Smooth muscle cell (in vitro differentiated cells): ENCODE measurements at regions not wholly inside any gene's neighbourhood (a gene's known extent, or its start where the extent isn't known, plus 50 kb on each side); places are given as distances from the start of the nearest gene placed in this dataset.

ENCODE experiments used
- DNase-seq: peaks from one replicate; lab custom pipeline; 2025; ENCODE audit not compliant: unreplicated experiment; lab: John Stamatoyannopoulos, UW
- H2AFZ ChIP-seq: fragments of 200-600 bp; sonication (generic); 2 replicates; pipeline ENCODE4 v1.6.0; 2016; ENCODE audit warnings: antibody characterized with exemption, low read depth, mild to moderate bottlenecking
- H3F3A ChIP-seq: fragments of 200-600 bp; sonication (generic); 2 replicates; pipeline ENCODE4 v1.6.0; 2017; ENCODE audit warnings: antibody characterized with exemption, low read depth
- H3K27ac ChIP-seq: fragments of 200-600 bp; sonication (generic); 2 replicates; pipeline ENCODE4 v1.5.1; 2016; ENCODE audit warnings: low read depth, mild to moderate bottlenecking
- H3K27me3 ChIP-seq: fragments of 200-600 bp; sonication (generic); 2 replicates; pipeline ENCODE4 v1.6.1; 2016; ENCODE audit warnings: low read depth, mild to moderate bottlenecking
- H3K36me3 ChIP-seq: fragments of 200-600 bp; sonication (generic); 2 replicates; pipeline ENCODE4 v1.5.1; 2016; ENCODE audit warnings: low read depth
- H3K4me1 ChIP-seq: fragments of 200-600 bp; sonication (generic); 2 replicates; pipeline ENCODE4 v1.5.1; 2016; ENCODE audit warnings: low read depth
- H3K4me2 ChIP-seq: fragments of 200-600 bp; sonication (generic); 2 replicates; pipeline ENCODE4 v1.6.0; 2016; ENCODE audit warnings: mild to moderate bottlenecking
- H3K4me3 ChIP-seq: fragments of 200-600 bp; sonication (generic); 2 replicates; pipeline ENCODE4 v1.5.1; 2016; ENCODE audit warnings: mild to moderate bottlenecking
- H3K79me2 ChIP-seq: fragments of 200-600 bp; sonication (generic); 2 replicates; pipeline ENCODE4 v1.6.0; 2016; ENCODE audit warnings: low read depth, mild to moderate bottlenecking
- H3K9ac ChIP-seq: fragments of 200-600 bp; sonication (generic); 2 replicates; pipeline ENCODE4 v1.6.0; 2016; ENCODE audit warnings: low read depth
- H3K9me3 ChIP-seq: fragments of 200-600 bp; sonication (generic); replicated peaks from 2 replicates; pipeline ENCODE4 v1.5.1; 2016; ENCODE audit warnings: low read depth
- H4K20me1 ChIP-seq: fragments of 200-600 bp; sonication (generic); 2 replicates; pipeline ENCODE4 v1.6.0; 2016; ENCODE audit warnings: low read depth
- CTCF ChIP-seq: fragments of 200-600 bp; sonication (generic); IDR thresholded peaks from 2 replicates; pipeline ENCODE4 v1.5.1; 2017; ENCODE audit warnings: borderline replicate concordance, mild to moderate bottlenecking, antibody characterized with exemption; ENCODE audit not compliant: insufficient read depth, poor library complexity, severe bottlenecking
- WGBS: methylation state at CpG from one replicate; pipeline ENCODE4 v1.1.7; 2016; ENCODE audit warnings: low lambda C conversion rate; 5-methylcytosine and 5-hydroxymethylcytosine counted together

- Histone ChIP-seq H3K36me3 (no peaks in the 10 kb centered on the region), H3K9me3 (no peaks in the 10 kb centered on the region), H4K20me1 (no peaks in the 10 kb centered on the region), H3K27ac (no peak overlapping the region), H3K4me2 (no peak overlapping the region), H3K79me2 (no peaks in the 10 kb centered on the region), H3F3A (no peaks in the 10 kb centered on the region), H3K9ac (no peak overlapping the region), H3K27me3 (no peaks in the 10 kb centered on the region), H3K4me3 (no peak overlapping the region), H2AFZ (no peak overlapping the region), H3K4me1 (no peaks in the 10 kb centered on the region)
- TF ChIP-seq CTCF = no peak
- 95% methylated on average over 2 of the region's 2 CpGs for WGBS
- DNase-seq = no peak
These were observed 382.8 kb upstream of the HS6ST1 start for GRCh38 chr2:128701418-128701817.

GRCh38 chr2:128702616-128703015 lies 383.9 kb upstream of the HS6ST1 start:
- no peak overlapping the region for H2AFZ ChIP-seq
- H3K9me3 ChIP-seq = no peaks in the 10 kb centered on the region
- no peaks in the 10 kb centered on the region for H3K4me1 ChIP-seq
- no peak overlapping the region for H3K4me3 ChIP-seq
- no peak for DNase-seq
- no peaks in the 10 kb centered on the region for H3K36me3 ChIP-seq
- no peak overlapping the region for H3K9ac ChIP-seq
- H3K27ac ChIP-seq = no peak overlapping the region
- WGBS = 96% methylated on average over 1 of the region's 1 CpG
- H3K27me3 ChIP-seq = no peaks in the 10 kb centered on the region
- H4K20me1 ChIP-seq = no peaks in the 10 kb centered on the region
- H3F3A ChIP-seq = no peaks in the 10 kb centered on the region
- no peak for TF ChIP-seq CTCF
- H3K4me2 ChIP-seq = no peak overlapping the region
- H3K79me2 ChIP-seq = no peaks in the 10 kb centered on the region

GRCh38 chr2:128708106-128708816 lies 389.6 kb upstream of the HS6ST1 start:
- H3K79me2 ChIP-seq = no peaks in the 10 kb centered on the region

More at GRCh38 chr2:128708106-128708816, 389.6 kb upstream of the HS6ST1 start:
- no peak overlapping the region for H2AFZ ChIP-seq
- H3K36me3 ChIP-seq = no peaks in the 10 kb centered on the region
- TF ChIP-seq CTCF = no peak
- H3K4me1 ChIP-seq = no peaks in the 10 kb centered on the region
- H3K9ac ChIP-seq = no peak overlapping the region
- H3K4me2 ChIP-seq = no peak overlapping the region
- H3K9me3 ChIP-seq = peaks cover 4% of the 10 kb centered on the region
- no peaks in the 10 kb centered on the region for H3K27me3 ChIP-seq
- no peaks in the 10 kb centered on the region for H4K20me1 ChIP-seq
- no peak overlapping the region for H3K4me3 ChIP-seq
- H3F3A ChIP-seq = no peaks in the 10 kb centered on the region
- H3K27ac ChIP-seq = no peak overlapping the region
- DNase-seq = no peak
